ENCODE measurements at regions not wholly inside any gene's neighbourhood (a gene's known extent, or its start where the extent isn't known, plus 50 kb on each side); places are given as distances from the start of the nearest gene placed in this dataset.

DNA sequence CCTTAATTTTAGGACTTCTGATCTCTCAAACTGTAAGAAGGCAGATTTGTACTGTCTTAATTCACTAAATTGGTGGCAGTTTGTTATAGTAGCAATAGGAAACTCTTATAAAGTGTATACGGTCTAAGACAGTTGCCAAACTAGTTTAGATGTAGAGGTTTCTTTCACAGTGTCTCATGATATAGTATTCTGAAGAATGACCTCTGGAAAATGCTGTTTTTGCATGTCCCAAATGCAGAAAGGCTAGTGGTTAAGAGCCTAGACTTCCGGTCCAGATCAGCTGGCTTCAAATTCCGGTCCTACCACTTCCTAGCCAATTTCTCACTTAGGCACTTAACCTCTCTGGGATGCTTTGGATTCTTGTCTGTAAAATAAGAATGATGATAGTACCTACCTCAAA, 538.5 kb downstream of the CENPC start:
- no peak for TF ChIP-seq CTCF (IDR thresholded peaks at IDR 0.05; ENCODE audit: insufficient read depth, low read length)
- TF ChIP-seq POLR2AphosphoS5 (IDR thresholded peaks at IDR 0.05; ENCODE audit: low read depth), result no peak
- TF ChIP-seq, protein P1, sequence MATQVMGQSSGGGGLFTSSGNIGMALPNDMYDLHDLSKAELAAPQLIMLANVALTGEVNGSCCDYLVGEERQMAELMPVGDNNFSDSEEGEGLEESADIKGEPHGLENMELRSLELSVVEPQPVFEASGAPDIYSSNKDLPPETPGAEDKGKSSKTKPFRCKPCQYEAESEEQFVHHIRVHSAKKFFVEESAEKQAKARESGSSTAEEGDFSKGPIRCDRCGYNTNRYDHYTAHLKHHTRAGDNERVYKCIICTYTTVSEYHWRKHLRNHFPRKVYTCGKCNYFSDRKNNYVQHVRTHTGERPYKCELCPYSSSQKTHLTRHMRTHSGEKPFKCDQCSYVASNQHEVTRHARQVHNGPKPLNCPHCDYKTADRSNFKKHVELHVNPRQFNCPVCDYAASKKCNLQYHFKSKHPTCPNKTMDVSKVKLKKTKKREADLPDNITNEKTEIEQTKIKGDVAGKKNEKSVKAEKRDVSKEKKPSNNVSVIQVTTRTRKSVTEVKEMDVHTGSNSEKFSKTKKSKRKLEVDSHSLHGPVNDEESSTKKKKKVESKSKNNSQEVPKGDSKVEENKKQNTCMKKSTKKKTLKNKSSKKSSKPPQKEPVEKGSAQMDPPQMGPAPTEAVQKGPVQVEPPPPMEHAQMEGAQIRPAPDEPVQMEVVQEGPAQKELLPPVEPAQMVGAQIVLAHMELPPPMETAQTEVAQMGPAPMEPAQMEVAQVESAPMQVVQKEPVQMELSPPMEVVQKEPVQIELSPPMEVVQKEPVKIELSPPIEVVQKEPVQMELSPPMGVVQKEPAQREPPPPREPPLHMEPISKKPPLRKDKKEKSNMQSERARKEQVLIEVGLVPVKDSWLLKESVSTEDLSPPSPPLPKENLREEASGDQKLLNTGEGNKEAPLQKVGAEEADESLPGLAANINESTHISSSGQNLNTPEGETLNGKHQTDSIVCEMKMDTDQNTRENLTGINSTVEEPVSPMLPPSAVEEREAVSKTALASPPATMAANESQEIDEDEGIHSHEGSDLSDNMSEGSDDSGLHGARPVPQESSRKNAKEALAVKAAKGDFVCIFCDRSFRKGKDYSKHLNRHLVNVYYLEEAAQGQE (IDR thresholded peaks at IDR 0.05; ENCODE audit: insufficient replicate concordance, low read depth), result no peak
- TF ChIP-seq GABPA (IDR thresholded peaks at IDR 0.05; ENCODE audit: low read depth), result no peak

All from HL-60 (cell line).